SK-N-SH (cell line): ENCODE measurements at regions not wholly inside any gene's neighbourhood (a gene's known extent, or its start where the extent isn't known, plus 50 kb on each side); places are given as distances from the start of the nearest gene placed in this dataset.

Experiments used
- CTCF ChIA-PET: fragments of 300-600, 350-600 bp; formaldehyde crosslinking; extraction: SDS; loops from one replicate; lab custom pipeline; 2021; lab: Yijun Ruan, JAX
- POLR2A ChIA-PET: fragments of 350-600 bp; sonication (Branson Sonifier 250); formaldehyde crosslinking; extraction: SDS; loops from one replicate; lab custom pipeline; 2020; ENCODE audit warnings: antibody characterized with exemption, inconsistent platforms; lab: Yijun Ruan, JAX
- DNase-seq: peaks from one replicate; pipeline ENCODE4 v3.0.0; 2012
- H2AFZ ChIP-seq: fragments of 200-600 bp; sonication (generic); 2 replicates; pipeline ENCODE4 v1.8.1; 2016; ENCODE audit warnings: antibody characterized with exemption, mild to moderate bottlenecking, low read depth
- H3F3A ChIP-seq: fragments of 200-600 bp; sonication (generic); replicated peaks from 2 replicates; pipeline ENCODE3; 2016; ENCODE audit warnings: antibody characterized with exemption, mild to moderate bottlenecking; ENCODE audit not compliant: insufficient read depth
- H3K27ac ChIP-seq, 2 experiments: fragments of 200-500 bp in 1 of 2; fragments of 200-600 bp in 1 of 2; sonication (Bioruptor generic) in 1 of 2; sonication (generic), shearing (Covaris generic) in 1 of 2; 2 replicates each; pipeline versions ENCODE4 v1.5.1 to v1.6.1; 2014 to 2016; ENCODE audit warnings: low read depth in 2 of 2, inconsistent platforms in 1 of 2, low read length in 1 of 2, mild to moderate bottlenecking in 1 of 2, mixed read lengths in 1 of 2
- H3K27me3 ChIP-seq: fragments of 200-600 bp; sonication (generic), shearing (Covaris generic); 2 replicates; pipeline ENCODE4 v1.6.1; 2016; ENCODE audit warnings: mixed run types; ENCODE audit not compliant: insufficient read depth
- H3K36me3 ChIP-seq, 2 experiments: fragments of 200-500 bp in 1 of 2; fragments of 200-600 bp in 1 of 2; sonication (Bioruptor generic) in 1 of 2; sonication (generic) in 1 of 2; replicated peaks in 1 of 2; 2 replicates each; pipeline versions ENCODE3 to v1.5.1; 2014 to 2016; ENCODE audit warnings: low read length in 1 of 2, mild to moderate bottlenecking in 1 of 2; ENCODE audit not compliant: insufficient read depth in 2 of 2, control insufficient read depth in 1 of 2
- H3K4me1 ChIP-seq, 2 experiments: fragments of 200-500 bp in 1 of 2; fragments of 200-600 bp in 1 of 2; sonication (Bioruptor generic) in 1 of 2; sonication (generic), shearing (Covaris generic) in 1 of 2; 2 replicates each; pipeline versions ENCODE4 v1.5.1 to v1.6.1; 2014 to 2016; ENCODE audit warnings: low read depth in 1 of 2, low read length in 1 of 2, mixed run types in 1 of 2; ENCODE audit not compliant: insufficient read depth in 2 of 2, control insufficient read depth in 1 of 2
- H3K4me2 ChIP-seq: fragments of 200-600 bp; sonication (generic), shearing (Covaris generic); 2 replicates; pipeline ENCODE4 v1.6.1; 2017; ENCODE audit warnings: mixed run types
- H3K4me3 ChIP-seq, 2 experiments: fragments of 200-500 bp in 1 of 2; fragments of 200-600 bp in 1 of 2; sonication (Bioruptor generic) in 1 of 2; sonication (generic), shearing (Covaris generic) in 1 of 2; 2 replicates each; pipeline versions ENCODE4 v1.5.1 to v1.8.1; 2014 to 2016; ENCODE audit warnings: low read depth in 2 of 2, inconsistent platforms in 1 of 2, low read length in 1 of 2, mild to moderate bottlenecking in 1 of 2, mixed read lengths in 1 of 2, moderate library complexity in 1 of 2
- H3K79me2 ChIP-seq: fragments of 200-600 bp; sonication (generic); 2 replicates; pipeline ENCODE4 v1.8.1; 2017; ENCODE audit warnings: mild to moderate bottlenecking; ENCODE audit not compliant: insufficient read depth
- H3K9ac ChIP-seq: fragments of 200-600 bp; sonication (generic); 2 replicates; pipeline ENCODE4 v1.6.1; 2017; ENCODE audit warnings: mixed run types
- H3K9me2 ChIP-seq: fragments of 200-600 bp; sonication (generic); 2 replicates; pipeline ENCODE4 v1.6.1; 2017; ENCODE audit warnings: mixed run types
- H3K9me3 ChIP-seq: fragments of 200-600 bp; sonication (generic); 2 replicates; pipeline ENCODE4 v1.6.1; 2017; ENCODE audit warnings: mixed run types, mild to moderate bottlenecking, moderate library complexity
- H4K20me1 ChIP-seq: fragments of 200-600 bp; sonication (generic); 2 replicates; pipeline ENCODE4 v1.6.1; 2017; ENCODE audit warnings: mild to moderate bottlenecking, mixed run types; ENCODE audit not compliant: insufficient read depth
- CHD2 ChIP-seq: fragments of 150-350 bp; IDR thresholded peaks from 2 replicates; pipeline ENCODE4 v1.6.1; 2018; ENCODE audit warnings: low read length; ENCODE audit not compliant: partially characterized antibody
- ELF1 ChIP-seq: IDR thresholded peaks from 2 replicates; pipeline ENCODE4 v1.4.0; 2012
- EP300 ChIP-seq, 2 experiments: IDR thresholded peaks; 2 replicates each; pipeline versions ENCODE4 v1.4.0 to v1.6.1; 2012; ENCODE audit warnings: borderline replicate concordance in 1 of 2, low read depth in 1 of 2, low read length in 1 of 2
- EZH2phosphoT487 ChIP-seq: fragments of 200-600 bp; sonication (generic); IDR thresholded peaks from 2 replicates; pipeline ENCODE4 v1.6.1; 2017; ENCODE audit warnings: low read depth, mixed run types, mild to moderate bottlenecking, antibody characterized with exemption, moderate library complexity, borderline replicate concordance
- FOSL2 ChIP-seq: IDR thresholded peaks from 2 replicates; pipeline ENCODE4 v1.4.0; 2012; ENCODE audit warnings: low read depth, mild to moderate bottlenecking, moderate library complexity, borderline replicate concordance
- FOXM1 ChIP-seq: IDR thresholded peaks from 2 replicates; pipeline ENCODE4 v1.4.0; 2012; ENCODE audit warnings: low read depth, mild to moderate bottlenecking
- GABPA ChIP-seq: IDR thresholded peaks from 2 replicates; pipeline ENCODE4 v1.4.0; 2012; ENCODE audit warnings: low read depth, mild to moderate bottlenecking
- GATA2 ChIP-seq: sonication (generic); formaldehyde crosslinking; IDR thresholded peaks from 2 replicates; pipeline ENCODE4 v1.5.0; 2020; ENCODE audit warnings: mild to moderate bottlenecking, missing genetic modification reagents
- IRF3 ChIP-seq: fragments of 150-350 bp; IDR thresholded peaks from 2 replicates; pipeline ENCODE4 v1.6.1; 2016; ENCODE audit warnings: mild to moderate bottlenecking, low read depth, low read length
- NFIC ChIP-seq: IDR thresholded peaks from 2 replicates; pipeline ENCODE4 v1.4.0; 2012; ENCODE audit warnings: borderline replicate concordance
- NRF1 ChIP-seq: IDR thresholded peaks from 2 replicates; pipeline ENCODE4 v1.6.1; 2012; ENCODE audit warnings: low read depth, mild to moderate bottlenecking, low read length
- POLR2AphosphoS5 ChIP-seq: IDR thresholded peaks from 2 replicates; pipeline ENCODE4 v1.6.1; 2012; ENCODE audit warnings: low read depth, low read length
- RAD21 ChIP-seq: IDR thresholded peaks from 2 replicates; pipeline ENCODE4 v1.6.1; 2012; ENCODE audit warnings: mild to moderate bottlenecking, low read length
- REST ChIP-seq: IDR thresholded peaks from 2 replicates; pipeline ENCODE4 v1.6.1; 2012; ENCODE audit warnings: mild to moderate bottlenecking, low read depth, low read length, moderate library complexity
- SIN3A ChIP-seq: IDR thresholded peaks from 2 replicates; pipeline ENCODE4 v1.6.1; 2012; ENCODE audit warnings: low read depth, mild to moderate bottlenecking, low read length, moderate library complexity, borderline replicate concordance
- SMC3 ChIP-seq: IDR thresholded peaks from 2 replicates; pipeline ENCODE4 v1.6.1; 2012; ENCODE audit warnings: low read depth, low read length, improper control_type of control experiment
- TAF1 ChIP-seq: IDR thresholded peaks from 2 replicates; pipeline ENCODE4 v1.6.1; 2012; ENCODE audit warnings: low read depth, mild to moderate bottlenecking, low read length, moderate library complexity, borderline replicate concordance
- TCF12 ChIP-seq: IDR thresholded peaks from 2 replicates; pipeline ENCODE4 v1.4.0; 2012
- YY1 ChIP-seq: IDR thresholded peaks from 2 replicates; pipeline ENCODE4 v1.4.0; 2012; ENCODE audit warnings: low read depth, mild to moderate bottlenecking
- WGBS: methylation state at CpG from one replicate; pipeline ENCODE4 v1.1.6; 2017; ENCODE audit warnings: low lambda C conversion rate; 5-methylcytosine and 5-hydroxymethylcytosine counted together

- TF ChIP-seq IRF3 (no peak), CHD2 (no peak), RAD21 (no peak), POLR2AphosphoS5 (no peak), SIN3A (no peak), GATA2 (no peak), TAF1 (no peak), GABPA (no peak), TCF12 (no peak), FOSL2 (no peak), ELF1 (no peak), FOXM1 (no peak), EZH2phosphoT487 (no peak), YY1 (no peak), NRF1 (no peak), EP300 (IDR thresholded peaks at IDR 0.05; ENCODE audit: borderline replicate concordance in 1 of 2, low read depth in 1 of 2, low read length in 1 of 2) (no peak), REST (no peak), SMC3 (no peak), NFIC (no peak)
- 53% methylated on average over 4 of the region's 4 CpGs for WGBS
- POLR2A ChIA-PET, result no interaction called here
These were observed 279.2 kb upstream of the KCNH8 start for GRCh38 chr3:18868911-18869689.

More at GRCh38 chr3:18868911-18869689, 279.2 kb upstream of the KCNH8 start:
- Histone ChIP-seq H3K4me1 (no peaks in the 10 kb centered on the region), H3K27ac (peak overlapping the region in 1 of 2 experiments; percentile 31; a peak in 2 of 4 replicates), H4K20me1 (no peaks in the 10 kb centered on the region), H3K27me3 (no peaks in the 10 kb centered on the region), H3K4me3 (no peak overlapping the region), H3K9ac (no peak overlapping the region), H3K9me3 (no peaks in the 10 kb centered on the region), H3K9me2 (no peaks in the 10 kb centered on the region), H3K36me3 (no peaks in the 10 kb centered on the region), H3F3A (peaks cover 9% of the 10 kb centered on the region), H3K79me2 (no peaks in the 10 kb centered on the region), H3K4me2 (no peak overlapping the region), H2AFZ (no peak overlapping the region)
- CTCF ChIA-PET, result no interaction called here
- no peak for DNase-seq
